ENCODE measurements at regions not wholly inside any gene's neighbourhood (a gene's known extent, or its start where the extent isn't known, plus 50 kb on each side); places are given as distances from the start of the nearest gene placed in this dataset.

DNA sequence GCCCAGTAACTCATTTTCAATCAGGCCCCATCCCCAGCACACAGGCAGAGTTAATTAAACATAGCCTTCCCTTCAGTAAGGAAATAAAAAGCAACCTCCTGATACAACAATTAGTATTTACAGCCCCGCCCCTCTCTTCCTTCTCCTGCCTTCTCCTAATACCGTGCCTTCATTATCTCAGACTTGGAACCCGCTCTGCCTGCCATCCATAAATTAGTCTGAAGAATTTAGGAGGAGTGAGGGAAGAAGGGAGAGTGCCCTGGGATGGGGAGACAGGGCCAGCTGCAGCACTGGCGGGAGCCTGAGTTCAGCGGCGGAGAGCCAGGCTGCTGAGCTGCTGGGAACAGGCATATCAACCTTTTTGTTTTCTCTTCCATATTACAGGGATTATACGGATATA is 172.8 kb downstream of the ACTL8 start:
- TF ChIP-seq POLR2AphosphoS5 (IDR thresholded peaks at IDR 0.05; ENCODE audit: borderline replicate concordance, low read depth, low read length) (no peak), EZH2 (IDR thresholded peaks at IDR 0.05) (no peak), FOXP2 (optimal IDR thresholded peaks at IDR 0.05; ENCODE audit: control extremely low read depth, extremely low read length, insufficient read depth) (no peak)
